Activated CD4-positive, alpha-beta T cell treated with anti-CD3 and anti-CD28 coated beads for 48 hours (primary cell): ENCODE measurements at regions not wholly inside any gene's neighbourhood (a gene's known extent, or its start where the extent isn't known, plus 50 kb on each side); places are given as distances from the start of the nearest gene placed in this dataset.

Source experiments
- DNase-seq: peaks from one replicate; pipeline ENCODE4 v3.0.0-alpha.2; 2020

GRCh38 chr3:144079634-144080033 lies 108.0 kb downstream of the DIPK2A start:
- DNase-seq, result no peak

- DNase-seq, result no peak
These were observed 113.3 kb downstream of the DIPK2A start for GRCh38 chr3:144084929-144085328.

- DNase-seq, result no peak
These were observed 114.3 kb downstream of the DIPK2A start for GRCh38 chr3:144085964-144086363.

- DNase-seq, result no peak
These were observed 124.4 kb downstream of the DIPK2A start for GRCh38 chr3:144096016-144096415.

GRCh38 chr3:144097163-144097562 lies 125.5 kb downstream of the DIPK2A start:
- DNase-seq, result no peak

- no peak for DNase-seq
These were observed 127.1 kb downstream of the DIPK2A start for GRCh38 chr3:144098691-144099090.

- DNase-seq, result no peak
These were observed 130.8 kb downstream of the DIPK2A start for GRCh38 chr3:144102421-144102820.

GRCh38 chr3:144104186-144104585 lies 132.6 kb downstream of the DIPK2A start:
- DNase-seq, result no peak

GRCh38 chr3:144104679-144105078 lies 133.1 kb downstream of the DIPK2A start:
- DNase-seq, result no peak

- no peak for DNase-seq
These were observed 133.9 kb downstream of the DIPK2A start for GRCh38 chr3:144105542-144105941.

GRCh38 chr3:144106970-144107369 lies 135.3 kb downstream of the DIPK2A start:
- DNase-seq, result no peak

GRCh38 chr3:144107923-144108322 lies 136.3 kb downstream of the DIPK2A start:
- no peak for DNase-seq

GRCh38 chr3:144109944-144110343 lies 138.3 kb downstream of the DIPK2A start:
- DNase-seq, result no peak

GRCh38 chr3:144112036-144112435 lies 140.4 kb downstream of the DIPK2A start:
- no peak for DNase-seq

GRCh38 chr3:144112437-144112836 lies 140.8 kb downstream of the DIPK2A start:
- no peak for DNase-seq

- DNase-seq, result no peak
These were observed 143.1 kb downstream of the DIPK2A start for GRCh38 chr3:144114767-144115166.

GRCh38 chr3:144119633-144120032 lies 148.0 kb downstream of the DIPK2A start:
- DNase-seq, result no peak

GRCh38 chr3:144121661-144122060 lies 150.0 kb downstream of the DIPK2A start:
- no peak for DNase-seq

- no peak for DNase-seq
These were observed 155.4 kb downstream of the DIPK2A start for GRCh38 chr3:144127014-144127413.

GRCh38 chr3:144127700-144128099 lies 156.1 kb downstream of the DIPK2A start:
- DNase-seq, result no peak

GRCh38 chr3:144128108-144128892 lies 156.7 kb downstream of the DIPK2A start:
- DNase-seq, result no peak

- peak; percentile 11 for DNase-seq
These were observed 158.1 kb downstream of the DIPK2A start for GRCh38 chr3:144129536-144130214.

GRCh38 chr3:144141074-144141473 lies 169.5 kb downstream of the DIPK2A start:
- no peak for DNase-seq

GRCh38 chr3:144141496-144141895 lies 169.9 kb downstream of the DIPK2A start:
- DNase-seq, result no peak
